ENCODE measurements at regions not wholly inside any gene's neighbourhood (a gene's known extent, or its start where the extent isn't known, plus 50 kb on each side); places are given as distances from the start of the nearest gene placed in this dataset.

- no peaks in the 10 kb centered on the region for H3K27me3 ChIP-seq (replicated peaks in 2 of 5; ENCODE audit: control insufficient read depth in 4 of 5, insufficient read depth in 5 of 5, low read length in 4 of 5)
- H3K4me1 ChIP-seq (ENCODE audit: control extremely low read depth in 1 of 4, control insufficient read depth in 4 of 4, insufficient read depth in 4 of 4, low read length in 3 of 4): no peaks in the 10 kb centered on the region
- CTCF ChIA-PET: interaction anchor here (1.7 kb wide), 1 partner anchor 8 kb away, joined by 4 read pairs; no protein-coding TSS in a partner anchor
- DNase-seq: no peak
- no peak overlapping the region for H3K4me3 ChIP-seq (ENCODE audit: control insufficient read depth in 1 of 7, extremely low read depth in 1 of 7, insufficient read depth in 4 of 7, low read depth in 2 of 7, low read length in 6 of 7)
- H3K9me3 ChIP-seq (ENCODE audit: control extremely low read depth in 1 of 5, control insufficient read depth in 4 of 5, insufficient read depth in 2 of 5, low read depth in 1 of 5, low read length in 4 of 5): no peaks in the 10 kb centered on the region
- WGBS (ENCODE audit: insufficient coverage): 90% methylated on average over 3 of the region's 3 CpGs
- no peaks in the 10 kb centered on the region for H3K36me3 ChIP-seq (ENCODE audit: control insufficient read depth in 4 of 4, insufficient read depth in 4 of 4, low read length in 3 of 4)
- POLR2A ChIA-PET: no interaction called here
- H3K27ac ChIP-seq (ENCODE audit: insufficient read depth in 1 of 2, low read depth in 1 of 2, low read length in 2 of 2, poor library complexity in 1 of 2, severe bottlenecking in 2 of 2): no peak overlapping the region
Measured at GRCh38 chr6:111978532-111979149, 75.3 kb upstream of the CCN6 start.

GRCh38 chr6:111979633-111980032 lies 74.3 kb upstream of the CCN6 start:
- Histone ChIP-seq H3K4me1 (ENCODE audit: control extremely low read depth in 1 of 4, control insufficient read depth in 4 of 4, insufficient read depth in 4 of 4, low read length in 3 of 4) (no peaks in the 10 kb centered on the region), H3K4me3 (ENCODE audit: control insufficient read depth in 1 of 7, extremely low read depth in 1 of 7, insufficient read depth in 4 of 7, low read depth in 2 of 7, low read length in 6 of 7) (no peak overlapping the region), H3K36me3 (ENCODE audit: control insufficient read depth in 4 of 4, insufficient read depth in 4 of 4, low read length in 3 of 4) (no peaks in the 10 kb centered on the region), H3K9me3 (ENCODE audit: control extremely low read depth in 1 of 5, control insufficient read depth in 4 of 5, insufficient read depth in 2 of 5, low read depth in 1 of 5, low read length in 4 of 5) (no peaks in the 10 kb centered on the region), H3K27me3 (replicated peaks in 2 of 5; ENCODE audit: control insufficient read depth in 4 of 5, insufficient read depth in 5 of 5, low read length in 4 of 5) (no peaks in the 10 kb centered on the region), H3K27ac (ENCODE audit: insufficient read depth in 1 of 2, low read depth in 1 of 2, low read length in 2 of 2, poor library complexity in 1 of 2, severe bottlenecking in 2 of 2) (no peak overlapping the region)
- ChIA-PET CTCF (no interaction called here), POLR2A (no interaction called here)
- no peak for DNase-seq
- WGBS (ENCODE audit: insufficient coverage): 100% methylated on average over 2 of the region's 6 CpGs

- H3K36me3 ChIP-seq (ENCODE audit: control insufficient read depth in 4 of 4, insufficient read depth in 4 of 4, low read length in 3 of 4): no peaks in the 10 kb centered on the region
- 100% methylated on average over 1 of the region's 6 CpGs for WGBS (ENCODE audit: insufficient coverage)
- H3K27me3 ChIP-seq (replicated peaks in 2 of 5; ENCODE audit: control insufficient read depth in 4 of 5, insufficient read depth in 5 of 5, low read length in 4 of 5): no peaks in the 10 kb centered on the region
- POLR2A ChIA-PET: no interaction called here
- H3K27ac ChIP-seq (ENCODE audit: insufficient read depth in 1 of 2, low read depth in 1 of 2, low read length in 2 of 2, poor library complexity in 1 of 2, severe bottlenecking in 2 of 2): no peak overlapping the region
- no peaks in the 10 kb centered on the region for H3K4me1 ChIP-seq (ENCODE audit: control extremely low read depth in 1 of 4, control insufficient read depth in 4 of 4, insufficient read depth in 4 of 4, low read length in 3 of 4)
- no peak overlapping the region for H3K4me3 ChIP-seq (ENCODE audit: control insufficient read depth in 1 of 7, extremely low read depth in 1 of 7, insufficient read depth in 4 of 7, low read depth in 2 of 7, low read length in 6 of 7)
- no peak for DNase-seq
- CTCF ChIA-PET: interaction anchor here (1.6 to 1.7 kb wide), 2 partner anchors 13 kb away, joined by 4 to 5 read pairs; no protein-coding TSS in a partner anchor
- H3K9me3 ChIP-seq (ENCODE audit: control extremely low read depth in 1 of 5, control insufficient read depth in 4 of 5, insufficient read depth in 2 of 5, low read depth in 1 of 5, low read length in 4 of 5): no peaks in the 10 kb centered on the region
Measured at GRCh38 chr6:111980143-111980542, 73.8 kb upstream of the CCN6 start.

- WGBS (ENCODE audit: insufficient coverage): 97% methylated on average over 8 of the region's 8 CpGs
- H3K4me1 ChIP-seq (ENCODE audit: control extremely low read depth in 1 of 4, control insufficient read depth in 4 of 4, insufficient read depth in 4 of 4, low read length in 3 of 4): no peaks in the 10 kb centered on the region
- POLR2A ChIA-PET: no interaction called here
- H3K4me3 ChIP-seq (ENCODE audit: control insufficient read depth in 1 of 7, extremely low read depth in 1 of 7, insufficient read depth in 4 of 7, low read depth in 2 of 7, low read length in 6 of 7): no peak overlapping the region
- DNase-seq: no peak
- H3K27ac ChIP-seq (ENCODE audit: insufficient read depth in 1 of 2, low read depth in 1 of 2, low read length in 2 of 2, poor library complexity in 1 of 2, severe bottlenecking in 2 of 2): no peak overlapping the region
- H3K36me3 ChIP-seq (ENCODE audit: control insufficient read depth in 4 of 4, insufficient read depth in 4 of 4, low read length in 3 of 4): no peaks in the 10 kb centered on the region
- H3K27me3 ChIP-seq (replicated peaks in 2 of 5; ENCODE audit: control insufficient read depth in 4 of 5, insufficient read depth in 5 of 5, low read length in 4 of 5): no peaks in the 10 kb centered on the region
- H3K9me3 ChIP-seq (ENCODE audit: control extremely low read depth in 1 of 5, control insufficient read depth in 4 of 5, insufficient read depth in 2 of 5, low read depth in 1 of 5, low read length in 4 of 5): no peaks in the 10 kb centered on the region
- CTCF ChIA-PET: interaction anchor here (0.9 to 1.7 kb wide), 3 partner anchors 12 to 278 kb away, joined by 3 to 5 read pairs (median 4); no protein-coding TSS in a partner anchor
Measured at GRCh38 chr6:111980971-111981840, 72.7 kb upstream of the CCN6 start.

- no peak for DNase-seq
- Histone ChIP-seq H3K27ac (ENCODE audit: insufficient read depth in 1 of 2, low read depth in 1 of 2, low read length in 2 of 2, poor library complexity in 1 of 2, severe bottlenecking in 2 of 2) (no peak overlapping the region), H3K27me3 (replicated peaks in 2 of 5; ENCODE audit: control insufficient read depth in 4 of 5, insufficient read depth in 5 of 5, low read length in 4 of 5) (no peaks in the 10 kb centered on the region), H3K4me3 (ENCODE audit: control insufficient read depth in 1 of 7, extremely low read depth in 1 of 7, insufficient read depth in 4 of 7, low read depth in 2 of 7, low read length in 6 of 7) (no peak overlapping the region), H3K36me3 (ENCODE audit: control insufficient read depth in 4 of 4, insufficient read depth in 4 of 4, low read length in 3 of 4) (no peaks in the 10 kb centered on the region), H3K9me3 (ENCODE audit: control extremely low read depth in 1 of 5, control insufficient read depth in 4 of 5, insufficient read depth in 2 of 5, low read depth in 1 of 5, low read length in 4 of 5) (no peaks in the 10 kb centered on the region), H3K4me1 (ENCODE audit: control extremely low read depth in 1 of 4, control insufficient read depth in 4 of 4, insufficient read depth in 4 of 4, low read length in 3 of 4) (no peaks in the 10 kb centered on the region)
- 100% methylated on average over 1 of the region's 1 CpG for WGBS (ENCODE audit: insufficient coverage)
- ChIA-PET CTCF (no interaction called here), POLR2A (no interaction called here)
Measured at GRCh38 chr6:111982681-111983080, 71.2 kb upstream of the CCN6 start.

- Histone ChIP-seq H3K4me1 (ENCODE audit: control extremely low read depth in 1 of 4, control insufficient read depth in 4 of 4, insufficient read depth in 4 of 4, low read length in 3 of 4) (no peaks in the 10 kb centered on the region), H3K36me3 (ENCODE audit: control insufficient read depth in 4 of 4, insufficient read depth in 4 of 4, low read length in 3 of 4) (no peaks in the 10 kb centered on the region), H3K9me3 (ENCODE audit: control extremely low read depth in 1 of 5, control insufficient read depth in 4 of 5, insufficient read depth in 2 of 5, low read depth in 1 of 5, low read length in 4 of 5) (no peaks in the 10 kb centered on the region), H3K27ac (ENCODE audit: insufficient read depth in 1 of 2, low read depth in 1 of 2, low read length in 2 of 2, poor library complexity in 1 of 2, severe bottlenecking in 2 of 2) (no peak overlapping the region), H3K27me3 (replicated peaks in 2 of 5; ENCODE audit: control insufficient read depth in 4 of 5, insufficient read depth in 5 of 5, low read length in 4 of 5) (no peaks in the 10 kb centered on the region), H3K4me3 (ENCODE audit: control insufficient read depth in 1 of 7, extremely low read depth in 1 of 7, insufficient read depth in 4 of 7, low read depth in 2 of 7, low read length in 6 of 7) (no peak overlapping the region)
- CTCF ChIA-PET: interaction anchor here (1.1 kb wide), 1 partner anchor 10 kb away, joined by 3 read pairs; no protein-coding TSS in a partner anchor
- 100% methylated on average over 3 of the region's 3 CpGs for WGBS (ENCODE audit: insufficient coverage)
- DNase-seq: no peak
- POLR2A ChIA-PET: no interaction called here
Measured at GRCh38 chr6:111983193-111983592, 70.7 kb upstream of the CCN6 start.

- 100% methylated on average over 4 of the region's 4 CpGs for WGBS (ENCODE audit: insufficient coverage)
- POLR2A ChIA-PET: interaction anchor here (0.8 kb wide), 1 partner anchor 10 kb away, joined by 3 read pairs; no protein-coding TSS in a partner anchor
- no peak overlapping the region for H3K27ac ChIP-seq (ENCODE audit: insufficient read depth in 1 of 2, low read depth in 1 of 2, low read length in 2 of 2, poor library complexity in 1 of 2, severe bottlenecking in 2 of 2)
- no peaks in the 10 kb centered on the region for H3K9me3 ChIP-seq (ENCODE audit: control extremely low read depth in 1 of 5, control insufficient read depth in 4 of 5, insufficient read depth in 2 of 5, low read depth in 1 of 5, low read length in 4 of 5)
- H3K4me1 ChIP-seq (ENCODE audit: control extremely low read depth in 1 of 4, control insufficient read depth in 4 of 4, insufficient read depth in 4 of 4, low read length in 3 of 4): no peaks in the 10 kb centered on the region
- H3K27me3 ChIP-seq (replicated peaks in 2 of 5; ENCODE audit: control insufficient read depth in 4 of 5, insufficient read depth in 5 of 5, low read length in 4 of 5): no peaks in the 10 kb centered on the region
- H3K36me3 ChIP-seq (ENCODE audit: control insufficient read depth in 4 of 4, insufficient read depth in 4 of 4, low read length in 3 of 4): no peaks in the 10 kb centered on the region
- CTCF ChIA-PET: interaction anchor here (1.1 to 1.8 kb wide), 2 partner anchors 9 kb away, joined by 3 to 6 read pairs; no protein-coding TSS in a partner anchor
- DNase-seq: no peak
- no peak overlapping the region for H3K4me3 ChIP-seq (ENCODE audit: control insufficient read depth in 1 of 7, extremely low read depth in 1 of 7, insufficient read depth in 4 of 7, low read depth in 2 of 7, low read length in 6 of 7)
Measured at GRCh38 chr6:111984081-111984480, 69.8 kb upstream of the CCN6 start.
